H1 (cell line): ENCODE measurements at regions not wholly inside any gene's neighbourhood (a gene's known extent, or its start where the extent isn't known, plus 50 kb on each side); places are given as distances from the start of the nearest gene placed in this dataset.

Experiments
- CTCF ChIA-PET: fragments of 300-600 bp; sonication (Branson Sonifier 250); formaldehyde crosslinking; loops from one replicate; lab custom pipeline; 2021; ENCODE audit not compliant: partially characterized antibody; lab: Charles Lee
- POLR2A ChIA-PET: fragments of 300-600 bp; sonication (Branson Sonifier 250); formaldehyde crosslinking; loops from one replicate; lab custom pipeline; 2021; ENCODE audit warnings: inconsistent platforms; ENCODE audit not compliant: partially characterized antibody; lab: Charles Lee
- DNase-seq, 2 experiments: peaks; one replicate each; pipeline versions ENCODE4 v3.0.0 to v3.0.0-alpha.2; 2010 to 2022; ENCODE audit warnings: low spot score in 2 of 2, low read depth in 1 of 2, mixed read lengths in 1 of 2
- FAIRE-seq: peaks from 2 replicates; lab custom pipeline; 2011; peaks lifted over from hg19 to GRCh38; lab: Jason Lieb, UNC
- H2AFZ ChIP-seq: 2 replicates; pipeline ENCODE4 v1.8.1; 2012; ENCODE audit warnings: low read length, inconsistent platforms
- H2AK5ac ChIP-seq: 2 replicates; pipeline ENCODE4 v1.6.1; 2013; ENCODE audit warnings: low read depth, low read length
- H2BK120ac ChIP-seq: replicated peaks from 2 replicates; pipeline ENCODE3; 2013; ENCODE audit warnings: low read depth, low read length, inconsistent platforms
- H2BK12ac ChIP-seq: 2 replicates; pipeline ENCODE4 v1.6.1; 2013; ENCODE audit warnings: low read depth, low read length
- H2BK15ac ChIP-seq: 2 replicates; pipeline ENCODE4 v1.6.1; 2013; ENCODE audit warnings: low read length
- H2BK20ac ChIP-seq: 2 replicates; pipeline ENCODE4 v1.6.1; 2013; ENCODE audit warnings: low read length
- H2BK5ac ChIP-seq: 2 replicates; pipeline ENCODE4 v1.6.1; 2013; ENCODE audit warnings: low read depth, low read length
- H3K14ac ChIP-seq: 2 replicates; pipeline ENCODE4 v1.6.1; 2013; ENCODE audit warnings: inconsistent platforms; ENCODE audit not compliant: insufficient read length
- H3K18ac ChIP-seq: 2 replicates; pipeline ENCODE4 v1.6.1; 2013; ENCODE audit warnings: low read length; ENCODE audit errors: extremely low read depth
- H3K23ac ChIP-seq: 2 replicates; pipeline ENCODE4 v1.6.1; 2013; ENCODE audit warnings: inconsistent platforms; ENCODE audit not compliant: insufficient read length
- H3K23me2 ChIP-seq: 2 replicates; pipeline ENCODE4 v1.6.1; 2013; ENCODE audit warnings: low read depth, low read length
- H3K27ac ChIP-seq: 2 replicates; pipeline ENCODE4 v1.6.1; 2011; ENCODE audit warnings: low read depth, low read length, inconsistent platforms
- H3K27me3 ChIP-seq, 4 experiments: replicated peaks in 1 of 4; 1 replicate in 1 of 4; 2 replicates in 3 of 4; pipeline versions ENCODE4 v1.6.1 to v1.8.1; 2011 to 2013; ENCODE audit warnings: low read length in 3 of 4, mild to moderate bottlenecking in 3 of 4, inconsistent platforms in 2 of 4, mixed read lengths in 2 of 4, moderate library complexity in 1 of 4; ENCODE audit not compliant: control insufficient read depth in 3 of 4, insufficient read depth in 3 of 4; ENCODE audit errors: extremely low read depth in 1 of 4
- H3K36me3 ChIP-seq, 4 experiments: 2 replicates each; pipeline versions ENCODE4 v1.6.1 to v1.8.1; 2011 to 2013; ENCODE audit warnings: mild to moderate bottlenecking in 4 of 4, low read length in 3 of 4, moderate library complexity in 2 of 4, control low read depth in 1 of 4, inconsistent platforms in 1 of 4; ENCODE audit not compliant: insufficient read depth in 4 of 4, control insufficient read depth in 2 of 4
- H3K4ac ChIP-seq: replicated peaks from 2 replicates; pipeline ENCODE3; 2013; ENCODE audit warnings: low read length, low read depth, mixed read lengths, inconsistent platforms; ENCODE audit not compliant: insufficient read length
- H3K4me1 ChIP-seq, 4 experiments: replicated peaks in 1 of 4; 1 replicate in 1 of 4; 2 replicates in 3 of 4; pipeline versions ENCODE4 v1.6.1 to v1.8.1; 2011 to 2013; ENCODE audit warnings: low read length in 3 of 4, inconsistent platforms in 2 of 4, mixed read lengths in 1 of 4; ENCODE audit not compliant: insufficient read depth in 4 of 4, control insufficient read depth in 3 of 4
- H3K4me2 ChIP-seq, 2 experiments: 2 replicates each; pipeline versions ENCODE4 v1.6.1 to v1.8.1; 2011 to 2013; ENCODE audit warnings: low read depth in 2 of 2, low read length in 2 of 2, control low read depth in 1 of 2, inconsistent platforms in 1 of 2, mild to moderate bottlenecking in 1 of 2; ENCODE audit not compliant: insufficient read depth in 1 of 2
- H3K4me3 ChIP-seq, 4 experiments: fragments of 200-600, 300-600 bp in 1 of 4; sonication (generic), shearing (Covaris generic), sonication (Bioruptor Twin) in 1 of 4; 2 replicates each; pipeline versions ENCODE4 v1.5.1 to v1.8.1; 2011 to 2016; ENCODE audit warnings: low read length in 4 of 4, low read depth in 3 of 4, control low read depth in 2 of 4, inconsistent platforms in 2 of 4, mild to moderate bottlenecking in 2 of 4, mixed read lengths in 1 of 4, moderate library complexity in 1 of 4; ENCODE audit not compliant: insufficient read depth in 2 of 4; ENCODE audit errors: extremely low read depth in 1 of 4
- H3K56ac ChIP-seq: replicated peaks from 2 replicates; pipeline ENCODE3; 2013; ENCODE audit warnings: low read depth, mild to moderate bottlenecking, mixed read lengths, low read length, inconsistent platforms; ENCODE audit not compliant: insufficient read length
- H3K79me1 ChIP-seq: 2 replicates; pipeline ENCODE4 v1.6.1; 2013; ENCODE audit warnings: low read depth, low read length, control low read depth
- H3K79me2 ChIP-seq, 2 experiments: 2 replicates each; pipeline versions ENCODE4 v1.6.1 to v1.8.1; 2012 to 2013; ENCODE audit warnings: low read length in 2 of 2, mild to moderate bottlenecking in 2 of 2, inconsistent platforms in 1 of 2; ENCODE audit not compliant: insufficient read depth in 2 of 2, control insufficient read depth in 1 of 2
- H3K9ac ChIP-seq, 4 experiments: replicated peaks in 1 of 4; 1 replicate in 1 of 4; 2 replicates in 3 of 4; pipeline versions ENCODE4 v1.6.1 to v1.8.1; 2011 to 2013; ENCODE audit warnings: low read depth in 3 of 4, low read length in 3 of 4, control low read depth in 2 of 4, mild to moderate bottlenecking in 2 of 4, moderate library complexity in 2 of 4, inconsistent platforms in 1 of 4; ENCODE audit errors: extremely low read depth in 1 of 4
- H3K9me3 ChIP-seq, 2 experiments: 2 replicates each; pipeline versions ENCODE4 v1.6.1 to v1.8.1; 2012 to 2013; ENCODE audit warnings: mild to moderate bottlenecking in 2 of 2, moderate library complexity in 2 of 2, control low read depth in 1 of 2, inconsistent platforms in 1 of 2, low read depth in 1 of 2, low read length in 1 of 2, mixed read lengths in 1 of 2; ENCODE audit not compliant: insufficient read depth in 2 of 2
- H4K20me1 ChIP-seq, 2 experiments: replicated peaks in 1 of 2; 2 replicates each; pipeline versions ENCODE3 to v1.8.1; 2011 to 2013; ENCODE audit warnings: inconsistent platforms in 2 of 2, low read length in 2 of 2, mild to moderate bottlenecking in 1 of 2; ENCODE audit not compliant: insufficient read depth in 2 of 2, control insufficient read depth in 1 of 2
- H4K5ac ChIP-seq: 2 replicates; pipeline ENCODE4 v1.6.1; 2013; ENCODE audit warnings: low read length, low read depth, mixed read lengths, inconsistent platforms; ENCODE audit not compliant: insufficient read length
- H4K8ac ChIP-seq: 2 replicates; pipeline ENCODE4 v1.8.0; 2013; ENCODE audit warnings: mild to moderate bottlenecking, moderate library complexity, low read length, inconsistent platforms; ENCODE audit not compliant: insufficient read depth; ENCODE audit errors: extremely low read depth
- H4K91ac ChIP-seq: replicated peaks from 2 replicates; pipeline ENCODE3; 2013; ENCODE audit warnings: low read length, mixed read lengths, inconsistent platforms; ENCODE audit not compliant: insufficient read length
- BCL11A ChIP-seq, 2 experiments: IDR thresholded peaks; one replicate each; pipeline ENCODE4 v1.6.1; 2011; ENCODE audit warnings: low read depth in 2 of 2, low read length in 2 of 2, mild to moderate bottlenecking in 2 of 2
- CBX5 ChIP-seq: fragments of 300-800, 300-1000 bp; sonication (generic); IDR thresholded peaks from 2 replicates; pipeline ENCODE4 v1.7.1; 2016; ENCODE audit warnings: antibody characterized with exemption, low read length, low read depth
- CBX8 ChIP-seq: fragments of 300-800, 300-1000 bp; sonication (generic); IDR thresholded peaks from 2 replicates; pipeline ENCODE4 v1.7.1; 2016; ENCODE audit warnings: low read depth, low read length, borderline replicate concordance
- E2F6 ChIP-seq: IDR thresholded peaks from 2 replicates; pipeline ENCODE4 v1.6.1; 2012; ENCODE audit warnings: inconsistent platforms
- FOSL1 ChIP-seq: IDR thresholded peaks from 2 replicates; pipeline ENCODE4 v1.6.1; 2011; ENCODE audit warnings: mild to moderate bottlenecking, low read depth, low read length, moderate library complexity; ENCODE audit not compliant: insufficient read depth
- POLR2A ChIP-seq, 2 experiments: IDR thresholded peaks; 1 replicate in 1 of 2; 2 replicates in 1 of 2; pipeline ENCODE4 v1.6.1; 2011; ENCODE audit warnings: low read depth in 2 of 2, low read length in 2 of 2, mild to moderate bottlenecking in 2 of 2; ENCODE audit errors: control extremely low read depth in 1 of 2
- RAD21 ChIP-seq, 2 experiments: IDR thresholded peaks in 1 of 2; conservative IDR thresholded peaks in 1 of 2; 2 replicates each; pipeline ENCODE4 v1.6.1; 2011; ENCODE audit warnings: low read depth in 2 of 2, low read length in 2 of 2, improper control_type of control experiment in 1 of 2, inconsistent platforms in 1 of 2, mild to moderate bottlenecking in 1 of 2, moderate library complexity in 1 of 2
- RBBP5 ChIP-seq: IDR thresholded peaks from 2 replicates; pipeline ENCODE4 v1.7.1; 2012; ENCODE audit warnings: low read depth, mild to moderate bottlenecking, inconsistent platforms, low read length, moderate library complexity, borderline replicate concordance
- RFX5 ChIP-seq: IDR thresholded peaks from 2 replicates; pipeline ENCODE4 v1.6.1; 2011; ENCODE audit warnings: low read depth, low read length, improper control_type of control experiment, borderline replicate concordance
- SIX5 ChIP-seq: IDR thresholded peaks from 2 replicates; pipeline ENCODE4 v1.6.1; 2011; ENCODE audit warnings: mild to moderate bottlenecking, low read depth, low read length
- SRF ChIP-seq: IDR thresholded peaks from 2 replicates; pipeline ENCODE4 v1.6.1; 2011; ENCODE audit warnings: mild to moderate bottlenecking, low read depth, low read length, moderate library complexity
- TBP ChIP-seq: IDR thresholded peaks from 2 replicates; pipeline ENCODE4 v1.6.1; 2011; ENCODE audit warnings: low read depth, low read length, improper control_type of control experiment
- WGBS, 2 experiments: shearing (Covaris generic) in 1 of 2; methylation state at CpG; one replicate each; pipeline versions ENCODE4 v1.1.6 to v1.1.7; 2013 to 2015; ENCODE audit warnings: low lambda C conversion rate in 2 of 2, mixed read lengths in 2 of 2, inconsistent platforms in 1 of 2, low coverage in 1 of 2, missing lambda C conversion rate in 1 of 2; ENCODE audit not compliant: insufficient replicate concordance in 2 of 2, insufficient coverage in 1 of 2, insufficient read length in 1 of 2; ENCODE audit errors: extremely low coverage in 1 of 2, missing lambda C conversion rate in 1 of 2; 5-methylcytosine and 5-hydroxymethylcytosine counted together

- Histone ChIP-seq H3K27me3 (no peaks in the 10 kb centered on the region), H3K9ac (no peak overlapping the region), H4K20me1 (no peaks in the 10 kb centered on the region), H3K27ac (no peak overlapping the region), H3K79me2 (no peaks in the 10 kb centered on the region), H3K18ac (no peak overlapping the region; the same call in 1 of the 2 replicates), H2BK12ac (no peak overlapping the region), H3K56ac (no peak overlapping the region), H3K23me2 (no peaks in the 10 kb centered on the region), H3K79me1 (no peaks in the 10 kb centered on the region), H2BK15ac (no peak overlapping the region), H2BK120ac (no peak overlapping the region), H3K36me3 (no peaks in the 10 kb centered on the region), H3K4me3 (no peak overlapping the region), H3K14ac (no peak overlapping the region), H2BK20ac (no peak overlapping the region), H3K9me3 (no peaks in the 10 kb centered on the region), H4K91ac (no peak overlapping the region), H3K23ac (no peak overlapping the region), H4K8ac (no peak overlapping the region), H3K4ac (no peak overlapping the region), H3K4me2 (no peak overlapping the region), H4K5ac (no peak overlapping the region), H2AFZ (no peak overlapping the region), H2BK5ac (no peak overlapping the region), H3K4me1 (no peaks in the 10 kb centered on the region), H2AK5ac (no peak overlapping the region)
- WGBS, 2 experiments, result 92% methylated on average over 7 of the region's 7 CpGs; no CpG with 5 or more reads in 1 of the 2 experiments
- DNase-seq, result no peak
- ChIA-PET POLR2A (no interaction called here), CTCF (no interaction called here)
- FAIRE-seq, result no peak
- no peak for TF ChIP-seq BCL11A (IDR thresholded peaks at IDR 0.05; ENCODE audit: low read depth in 2 of 2, low read length in 2 of 2)
- no peak for TF ChIP-seq E2F6
- TF ChIP-seq RBBP5, result no peak
- TF ChIP-seq FOSL1, result no peak
- no peak for TF ChIP-seq POLR2A (IDR thresholded peaks at IDR 0.05; ENCODE audit: control extremely low read depth in 1 of 2, low read depth in 2 of 2, low read length in 2 of 2)
- no peak for TF ChIP-seq CBX8
- no peak for TF ChIP-seq TBP
- no peak for TF ChIP-seq SRF
- TF ChIP-seq RFX5, result no peak
- no peak for TF ChIP-seq SIX5
- no peak for TF ChIP-seq RAD21 (IDR thresholded peaks at IDR 0.05 in 1 of 2, conservative IDR thresholded peaks at IDR 0.05 in 1 of 2; ENCODE audit: low read depth in 2 of 2, low read length in 2 of 2)
- TF ChIP-seq CBX5, result no peak
Observed at GRCh38 chr10:128612195-128612594, 486.0 kb upstream of the MKI67 start.
